ENCODE measurements at regions not wholly inside any gene's neighbourhood (a gene's known extent, or its start where the extent isn't known, plus 50 kb on each side); places are given as distances from the start of the nearest gene placed in this dataset.

GRCh38 chr12:97989366-97989940 lies 525.9 kb upstream of the TMPO start:
- DNase-seq, result no peak

DNA sequence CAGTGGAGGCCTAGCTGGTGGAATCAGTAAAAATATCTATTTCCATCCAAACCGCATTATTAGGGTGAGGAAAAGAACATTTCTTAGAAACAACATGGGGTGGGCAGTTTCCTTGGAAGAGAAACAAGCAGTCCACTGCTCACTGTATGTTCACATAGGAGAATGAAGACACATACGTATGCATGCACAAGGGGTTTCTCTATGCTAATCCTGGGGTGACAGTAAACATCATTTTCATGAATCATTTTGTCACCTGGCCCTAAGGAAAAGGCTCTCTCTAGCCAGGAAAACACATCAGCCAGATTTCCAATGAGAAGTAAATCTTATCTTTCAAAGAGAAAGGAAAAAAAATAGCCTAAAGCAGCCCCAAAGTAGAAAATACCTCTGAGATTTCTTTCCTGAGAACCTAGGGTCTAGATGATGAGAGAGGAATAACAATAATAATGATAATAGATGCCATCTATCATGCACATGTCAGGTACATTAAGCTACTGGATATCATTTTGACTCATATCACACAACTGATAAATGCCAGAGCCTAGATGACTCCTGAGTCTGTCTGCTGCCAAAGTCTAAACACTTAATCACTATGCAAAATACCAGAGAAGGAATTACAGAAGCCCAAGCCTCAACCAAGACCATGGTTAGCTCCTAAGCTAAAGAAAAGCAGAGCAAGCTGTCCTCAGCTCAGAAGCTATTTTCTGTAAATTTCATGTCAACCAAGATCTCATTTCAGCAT lies 520.5 kb upstream of the TMPO start:
- no peak for DNase-seq

DNA sequence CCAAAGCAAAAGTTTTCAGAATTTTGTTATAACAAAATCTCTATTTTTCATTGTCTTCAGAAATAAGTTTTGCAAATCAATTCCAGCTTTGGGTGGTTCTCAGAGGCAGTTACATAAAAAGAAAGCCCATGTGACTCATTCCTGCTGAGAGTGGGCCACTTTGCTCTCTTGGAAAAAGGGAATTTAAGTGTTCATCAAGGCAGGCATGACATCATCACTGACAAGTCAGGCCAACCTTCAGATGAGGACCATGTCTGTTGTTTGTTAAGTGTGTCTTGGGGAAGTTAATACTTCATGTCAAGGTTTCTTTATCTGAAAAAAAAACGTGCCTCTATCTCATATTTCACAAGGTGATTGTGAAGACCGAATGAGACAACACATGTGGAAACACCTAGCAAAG lies 519.8 kb upstream of the TMPO start:
- DNase-seq, result no peak

GRCh38 chr12:98001430-98001829 lies 514.0 kb upstream of the TMPO start:
- DNase-seq, result no peak

DNA sequence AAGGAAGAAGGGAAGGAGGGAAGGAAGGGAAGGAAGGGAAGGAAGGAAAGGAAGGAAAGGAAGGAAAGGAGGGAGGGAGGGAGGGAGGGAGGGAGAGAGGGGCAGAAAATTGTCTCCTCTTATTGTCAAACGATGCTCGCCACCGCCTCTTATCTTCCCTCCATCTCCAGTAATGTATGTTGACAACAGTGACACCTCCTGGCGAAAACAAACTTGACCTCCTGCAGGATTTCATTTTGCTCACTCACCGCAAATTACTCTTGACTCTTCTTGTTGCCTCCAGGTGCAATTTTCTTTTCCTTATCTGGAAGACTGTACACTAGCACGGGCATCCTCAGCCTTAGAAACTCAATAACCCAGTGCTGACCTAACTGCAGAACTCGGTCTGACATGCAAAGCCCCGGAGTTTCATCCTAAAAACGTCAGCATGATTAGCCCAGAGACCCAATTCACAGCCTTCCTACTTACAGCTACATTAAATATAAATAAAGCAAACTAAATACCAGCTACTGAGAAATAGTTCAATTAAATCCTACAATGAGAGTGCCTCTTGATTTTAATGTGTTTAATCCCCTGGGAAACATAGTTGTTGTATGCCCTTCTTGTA lies 512.4 kb upstream of the TMPO start:
- DNase-seq, result peak; percentile 49

- no peak for DNase-seq
These were observed 507.4 kb upstream of the TMPO start for GRCh38 chr12:98007963-98008362.

- DNase-seq, result no peak
These were observed 501.8 kb upstream of the TMPO start for GRCh38 chr12:98013560-98013959.

DNA sequence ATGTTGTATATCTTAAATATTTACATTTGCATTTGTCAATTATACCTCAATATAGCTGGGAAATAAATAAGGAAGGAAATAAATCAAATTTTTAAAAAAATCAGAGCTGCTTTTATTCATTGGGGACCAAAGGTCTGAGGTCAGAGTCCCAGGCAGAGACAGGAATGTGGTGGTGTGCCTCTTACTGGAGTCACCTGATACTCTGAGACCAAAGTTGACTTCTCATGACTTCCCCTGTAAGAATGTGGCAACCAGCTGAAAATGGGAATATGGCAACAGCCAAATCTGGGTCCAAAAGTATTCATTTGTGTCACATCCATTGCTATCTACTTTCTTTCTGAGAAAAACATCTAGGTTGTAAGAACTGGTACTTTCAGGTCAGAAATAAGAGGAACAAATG lies 496.6 kb upstream of the TMPO start:
- DNase-seq, result no peak

DNA sequence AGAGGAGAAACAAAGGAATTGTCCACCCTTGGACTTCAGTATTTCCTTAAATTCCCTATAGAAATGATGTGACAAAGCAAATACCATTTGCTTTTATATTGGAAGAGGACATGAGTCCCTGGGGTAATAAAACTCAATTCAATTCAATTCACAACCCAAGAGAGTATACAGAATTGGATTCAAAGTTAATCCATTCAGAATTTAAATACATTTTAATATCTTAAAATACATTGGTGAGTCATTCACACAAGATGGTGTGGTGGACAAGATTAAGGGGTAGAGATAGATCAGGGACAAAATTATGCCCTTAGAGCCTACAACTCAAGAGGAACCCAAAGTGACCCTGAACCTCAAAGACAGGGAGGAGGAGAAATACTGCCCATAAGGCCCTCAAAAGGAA lies 495.0 kb upstream of the TMPO start:
- DNase-seq, result no peak

GRCh38 chr12:98022961-98023360 lies 492.4 kb upstream of the TMPO start:
- DNase-seq, result no peak

- no peak for DNase-seq
These were observed 477.8 kb upstream of the TMPO start for GRCh38 chr12:98037401-98038140.

DNA sequence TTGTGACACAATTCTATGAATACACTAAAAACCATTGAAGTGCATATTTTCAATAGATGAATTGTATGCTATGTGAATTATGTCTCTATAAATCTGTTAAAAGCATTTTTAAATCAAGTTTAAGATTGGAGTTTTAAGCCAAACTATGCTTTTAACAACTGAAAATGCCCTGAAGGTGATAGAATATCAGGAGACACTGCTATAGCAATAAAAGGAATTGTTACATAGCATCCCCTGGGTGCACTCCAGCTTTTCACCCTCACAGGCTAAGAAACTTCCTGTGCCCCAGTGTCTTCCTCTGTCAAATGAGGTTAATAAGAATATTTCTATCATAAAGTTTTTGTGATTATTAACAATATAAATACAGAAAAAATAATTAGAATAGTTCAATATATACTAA lies 472.7 kb upstream of the TMPO start:
- DNase-seq, result no peak

DNA sequence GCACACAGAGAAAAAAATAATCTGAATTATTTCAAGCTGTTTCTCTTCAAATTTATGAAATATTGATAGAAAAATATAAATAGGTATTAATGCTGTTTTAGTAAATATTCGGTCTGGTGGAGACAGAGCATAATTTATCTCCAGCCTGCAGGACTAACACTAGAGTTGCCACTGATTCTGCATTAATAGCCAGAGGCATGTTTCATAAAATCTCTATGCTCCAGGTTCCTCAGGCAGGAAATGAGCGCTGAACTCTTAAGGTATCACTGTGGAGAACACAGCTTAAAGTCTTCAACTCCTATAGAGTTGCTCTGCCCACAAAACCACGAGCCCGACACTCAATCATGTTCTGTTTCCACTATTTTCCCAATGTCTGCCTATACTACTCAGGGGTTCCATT lies 470.0 kb upstream of the TMPO start:
- no peak for DNase-seq

GRCh38 chr12:98048326-98048725 lies 467.1 kb upstream of the TMPO start:
- DNase-seq, result no peak

GRCh38 chr12:98053202-98053601 lies 462.2 kb upstream of the TMPO start:
- DNase-seq, result no peak

DNA sequence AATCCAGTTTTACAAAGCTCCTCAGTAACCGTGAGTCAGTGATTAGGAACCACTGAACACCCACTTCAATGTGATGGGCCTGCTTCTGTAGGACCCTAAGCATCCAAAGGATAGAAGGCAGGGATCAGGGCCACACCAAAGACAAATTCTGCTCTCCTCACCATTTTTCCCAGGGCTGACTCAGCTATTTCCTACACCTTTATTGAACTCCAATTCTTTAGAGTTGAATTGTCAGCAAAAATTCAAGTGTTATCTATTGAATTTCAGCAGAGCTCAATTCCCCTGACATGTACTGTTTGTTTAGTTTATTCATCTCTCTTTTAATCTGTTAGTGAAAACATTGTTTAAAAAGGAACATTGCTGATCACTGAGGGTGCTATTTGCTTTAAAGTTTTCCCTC lies 457.7 kb upstream of the TMPO start:
- no peak for DNase-seq

GRCh38 chr12:98058213-98058612 lies 457.2 kb upstream of the TMPO start:
- DNase-seq, result no peak

DNA sequence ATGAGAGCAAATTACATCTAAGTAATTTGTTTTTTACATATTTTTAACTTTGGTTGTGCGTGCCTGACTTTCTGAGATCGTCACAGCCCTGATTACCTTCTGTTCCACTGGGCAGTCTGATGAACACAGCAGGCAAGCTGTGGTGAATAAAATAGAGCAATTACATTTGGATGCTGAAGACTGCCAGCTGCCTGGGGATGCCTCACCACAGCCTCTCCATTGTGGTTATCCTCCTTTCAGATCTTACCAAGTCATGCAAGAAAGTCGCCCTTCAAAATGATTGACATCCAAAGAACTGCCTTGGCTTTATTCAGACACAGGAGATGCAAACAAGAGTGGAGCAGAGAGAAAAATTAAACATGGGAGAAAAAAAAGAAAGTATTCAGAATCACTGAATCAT lies 456.6 kb upstream of the TMPO start:
- DNase-seq, result no peak

GRCh38 chr12:98059659-98060343 lies 455.6 kb upstream of the TMPO start:
- no peak for DNase-seq

DNA sequence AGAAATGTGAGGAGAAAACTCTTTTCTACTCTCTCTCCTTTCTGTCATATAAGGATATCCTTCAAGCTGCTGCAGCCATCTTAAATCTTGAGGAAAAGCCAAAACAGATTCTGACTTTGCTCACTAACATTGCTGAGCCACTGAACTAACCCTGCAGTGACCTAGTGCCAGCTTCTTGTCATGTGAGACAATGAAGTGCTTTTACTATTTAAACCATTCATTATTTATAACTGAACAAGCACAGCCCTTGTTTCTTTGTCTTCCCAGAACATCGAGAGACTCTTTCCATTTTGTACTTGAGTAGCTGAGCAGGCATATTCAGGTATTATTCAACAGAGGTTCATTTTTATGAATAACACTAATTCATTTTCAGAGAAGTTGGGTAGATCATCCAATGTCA lies 455.0 kb upstream of the TMPO start:
- DNase-seq, result no peak

- DNase-seq, result no peak
These were observed 452.7 kb upstream of the TMPO start for GRCh38 chr12:98062464-98063245.

GRCh38 chr12:98064501-98064900 lies 450.9 kb upstream of the TMPO start:
- no peak for DNase-seq

DNA sequence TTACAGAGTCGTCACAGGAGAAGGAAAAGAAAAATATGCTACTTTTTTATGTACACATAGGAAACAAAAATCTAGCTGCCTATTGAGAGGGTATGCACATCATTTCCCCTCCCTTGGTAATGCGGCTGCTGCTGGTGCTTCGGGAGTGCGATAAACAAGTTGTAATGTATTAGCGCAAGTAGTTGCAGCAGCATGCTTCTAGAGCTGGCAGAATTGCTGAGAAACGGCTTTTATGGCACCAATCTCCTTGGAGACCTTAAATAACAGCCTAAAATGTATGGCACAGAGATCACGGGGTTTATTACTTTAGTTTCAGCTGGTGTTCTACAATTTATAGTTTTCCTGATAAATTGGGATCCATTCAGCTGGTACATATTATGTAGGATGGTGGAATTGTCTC lies 447.6 kb upstream of the TMPO start:
- no peak for DNase-seq

Data from hematopoietic multipotent progenitor cell treated with erythropoietin and hydrocortisone succinate and interleukin-3 and kit ligand, for 8 days (in vitro differentiated cells).